Trophoblast cell (in vitro differentiated cells and primary cell): ENCODE measurements at regions not wholly inside any gene's neighbourhood (a gene's known extent, or its start where the extent isn't known, plus 50 kb on each side); places are given as distances from the start of the nearest gene placed in this dataset.

Source experiments
- DNase-seq, 2 donors: peaks; one replicate each; pipeline ENCODE4 v3.0.0-alpha.2; 2016
- H2AFZ ChIP-seq: 2 replicates; pipeline ENCODE4 v1.6.1; 2013; ENCODE audit warnings: low read length, moderate library complexity, mild to moderate bottlenecking; ENCODE audit not compliant: insufficient read depth, poor library complexity
- H2AK5ac ChIP-seq: 2 replicates; pipeline ENCODE4 v1.6.1; 2013; ENCODE audit warnings: mild to moderate bottlenecking, low read length
- H2BK120ac ChIP-seq: 2 replicates; pipeline ENCODE4 v1.6.1; 2013; ENCODE audit warnings: low read length, mild to moderate bottlenecking, moderate library complexity; ENCODE audit not compliant: insufficient read depth, poor library complexity
- H2BK12ac ChIP-seq: 2 replicates; pipeline ENCODE4 v1.6.1; 2013; ENCODE audit warnings: mild to moderate bottlenecking, low read length, moderate library complexity
- H2BK5ac ChIP-seq: 2 replicates; pipeline ENCODE4 v1.6.1; 2013; ENCODE audit warnings: low read length, low read depth, moderate library complexity, mild to moderate bottlenecking; ENCODE audit not compliant: poor library complexity
- H3K14ac ChIP-seq: 2 replicates; pipeline ENCODE4 v1.6.1; 2013; ENCODE audit warnings: mild to moderate bottlenecking, low read length
- H3K18ac ChIP-seq: 2 replicates; pipeline ENCODE4 v1.6.1; 2013; ENCODE audit warnings: mild to moderate bottlenecking, low read length
- H3K23ac ChIP-seq: 2 replicates; pipeline ENCODE4 v1.6.1; 2013; ENCODE audit warnings: low read length
- H3K27ac ChIP-seq: 2 replicates; pipeline ENCODE4 v1.5.1; 2013; ENCODE audit warnings: low read depth, mild to moderate bottlenecking, inconsistent platforms, low read length, moderate library complexity
- H3K27me3 ChIP-seq: 2 replicates; pipeline ENCODE4 v1.6.1; 2013; ENCODE audit warnings: inconsistent platforms, mild to moderate bottlenecking, low read length, moderate library complexity; ENCODE audit not compliant: insufficient read depth
- H3K36me3 ChIP-seq, 2 experiments: 1 replicate in 1 of 2; 2 replicates in 1 of 2; pipeline ENCODE4 v1.6.1; 2013; ENCODE audit warnings: low read length in 2 of 2, mild to moderate bottlenecking in 2 of 2, moderate library complexity in 1 of 2; ENCODE audit not compliant: insufficient read depth in 2 of 2, control insufficient read depth in 1 of 2
- H3K4ac ChIP-seq: 2 replicates; pipeline ENCODE4 v1.6.1; 2013; ENCODE audit warnings: low read depth, mild to moderate bottlenecking, low read length, moderate library complexity
- H3K4me1 ChIP-seq, 2 experiments: 1 replicate in 1 of 2; 2 replicates in 1 of 2; pipeline ENCODE4 v1.6.1; 2013; ENCODE audit warnings: low read length in 2 of 2, mild to moderate bottlenecking in 2 of 2, moderate library complexity in 1 of 2; ENCODE audit not compliant: insufficient read depth in 2 of 2, control insufficient read depth in 1 of 2
- H3K4me2 ChIP-seq: 2 replicates; pipeline ENCODE4 v1.6.1; 2013; ENCODE audit warnings: inconsistent platforms, mild to moderate bottlenecking, low read length, moderate library complexity
- H3K4me3 ChIP-seq: 2 replicates; pipeline ENCODE4 v1.5.1; 2013; ENCODE audit warnings: mild to moderate bottlenecking, low read depth, low read length, inconsistent platforms
- H3K79me1 ChIP-seq: one replicate; pipeline ENCODE4 v1.6.1; 2013; ENCODE audit warnings: low read length
- H3K79me2 ChIP-seq: 2 replicates; pipeline ENCODE4 v1.6.1; 2013; ENCODE audit warnings: low read length, mild to moderate bottlenecking; ENCODE audit not compliant: control insufficient read depth, insufficient read depth, poor library complexity
- H3K9ac ChIP-seq: 2 replicates; pipeline ENCODE4 v1.6.1; 2013; ENCODE audit warnings: mild to moderate bottlenecking, low read length
- H3K9me3 ChIP-seq: 2 replicates; pipeline ENCODE4 v1.6.1; 2013; ENCODE audit warnings: low read depth, mild to moderate bottlenecking, control low read depth, inconsistent platforms, low read length; ENCODE audit not compliant: insufficient read depth
- H4K12ac ChIP-seq: 2 replicates; pipeline ENCODE4 v1.6.1; 2013; ENCODE audit warnings: low read depth, mild to moderate bottlenecking, low read length, moderate library complexity
- H4K8ac ChIP-seq: 2 replicates; pipeline ENCODE4 v1.6.1; 2013; ENCODE audit warnings: low read depth, mild to moderate bottlenecking, low read length, moderate library complexity
- H4K91ac ChIP-seq: one replicate; pipeline ENCODE4 v1.6.1; 2013; ENCODE audit warnings: low read depth, mild to moderate bottlenecking, low read length, moderate library complexity
- WGBS: extraction: QIAGEN DNeasy Blood & Tissue Kit; methylation state at CpG from one replicate; pipeline ENCODE4 v1.1.7; 2013; ENCODE audit warnings: missing lambda C conversion rate; ENCODE audit not compliant: insufficient read length, insufficient coverage; ENCODE audit errors: extremely low coverage; 5-methylcytosine and 5-hydroxymethylcytosine counted together

GRCh38 chr16:51426276-51426675, 275.2 kb upstream of the SALL1 start:
- H2AK5ac ChIP-seq, result no peak overlapping the region
- no peak overlapping the region for H3K4ac ChIP-seq
- H4K12ac ChIP-seq, result no peak overlapping the region
- no CpG with 5 or more reads among the region's 5 CpGs for WGBS
- no peaks in the 10 kb centered on the region for H3K27me3 ChIP-seq
- DNase-seq, result no peak
- H3K14ac ChIP-seq, result no peak overlapping the region
- H3K27ac ChIP-seq, result no peak overlapping the region
- no peak overlapping the region for H2AFZ ChIP-seq
- H2BK5ac ChIP-seq, result no peak overlapping the region
- H3K9me3 ChIP-seq, result no peaks in the 10 kb centered on the region
- H3K9ac ChIP-seq, result no peak overlapping the region
- no peak overlapping the region for H3K4me3 ChIP-seq
- H4K8ac ChIP-seq, result no peak overlapping the region
- H4K91ac ChIP-seq, result no peak overlapping the region
- no peak overlapping the region for H3K4me2 ChIP-seq
- no peak overlapping the region for H3K18ac ChIP-seq
- H2BK12ac ChIP-seq, result no peak overlapping the region
- no peaks in the 10 kb centered on the region for H3K36me3 ChIP-seq
- no peak overlapping the region for H3K23ac ChIP-seq
- H3K4me1 ChIP-seq, result no peaks in the 10 kb centered on the region
- H3K79me2 ChIP-seq, result no peaks in the 10 kb centered on the region
- H2BK120ac ChIP-seq, result no peak overlapping the region
- no peaks in the 10 kb centered on the region for H3K79me1 ChIP-seq

DNA sequence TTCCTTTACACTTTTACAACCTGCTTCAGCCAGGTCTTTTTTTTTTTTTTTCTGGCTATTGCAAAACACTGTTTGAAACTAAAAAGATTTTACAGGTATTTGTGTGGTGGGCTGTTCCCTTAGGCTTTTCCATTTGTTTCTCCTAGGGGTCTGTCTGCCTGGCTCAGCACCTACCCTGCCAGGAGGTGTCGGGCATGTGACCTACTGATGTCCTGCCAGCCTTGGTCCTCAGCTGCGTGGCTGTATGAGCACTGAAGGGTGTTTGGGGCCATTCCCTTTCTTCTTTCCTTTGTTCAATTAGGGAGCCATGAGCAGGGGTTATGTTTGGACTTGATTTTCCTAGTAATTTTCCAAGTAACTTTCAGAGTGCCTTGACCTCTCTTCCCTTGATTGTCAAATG, 269.2 kb upstream of the SALL1 start:
- Histone ChIP-seq H3K4me1 (no peaks in the 10 kb centered on the region), H3K9me3 (peaks cover 2% of the 10 kb centered on the region), H3K36me3 (no peaks in the 10 kb centered on the region), H2BK12ac (no peak overlapping the region), H3K4me2 (no peak overlapping the region), H3K9ac (no peak overlapping the region), H3K18ac (no peak overlapping the region), H3K79me1 (no peaks in the 10 kb centered on the region), H2AFZ (no peak overlapping the region), H4K91ac (no peak overlapping the region), H3K4ac (no peak overlapping the region), H4K12ac (no peak overlapping the region), H3K79me2 (no peaks in the 10 kb centered on the region), H3K27ac (no peak overlapping the region), H4K8ac (no peak overlapping the region), H2BK120ac (no peak overlapping the region), H3K4me3 (no peak overlapping the region), H3K23ac (no peak overlapping the region), H2BK5ac (no peak overlapping the region), H3K27me3 (no peaks in the 10 kb centered on the region), H2AK5ac (no peak overlapping the region), H3K14ac (no peak overlapping the region)
- WGBS, result no CpG with 5 or more reads among the region's 2 CpGs
- no peak for DNase-seq

DNA sequence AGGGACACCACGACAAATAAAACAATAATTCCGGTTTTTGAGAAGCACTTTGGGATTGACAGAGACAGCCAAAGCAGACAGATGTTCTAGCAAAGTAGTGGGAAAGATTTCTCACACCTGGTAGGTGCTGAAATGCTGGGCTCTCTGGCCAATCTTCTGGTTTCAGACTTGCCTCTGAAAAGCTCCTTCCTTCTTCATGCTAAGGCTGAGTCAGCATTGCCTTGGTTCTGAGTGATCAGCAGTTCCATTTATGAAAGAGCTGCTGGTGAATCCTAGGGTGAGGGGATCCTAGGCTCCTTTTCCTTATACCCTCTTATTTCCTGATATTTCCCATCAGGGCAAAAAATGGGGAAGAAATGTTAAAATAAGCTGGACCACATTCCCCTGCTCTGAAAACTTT, 268.7 kb upstream of the SALL1 start:
- H2BK120ac ChIP-seq, result no peak overlapping the region
- H3K36me3 ChIP-seq, result no peaks in the 10 kb centered on the region
- H3K23ac ChIP-seq, result no peak overlapping the region
- no peak overlapping the region for H3K18ac ChIP-seq
- H3K9me3 ChIP-seq, result peaks cover 2% of the 10 kb centered on the region
- no peak overlapping the region for H2AFZ ChIP-seq
- no peak for DNase-seq
- no peaks in the 10 kb centered on the region for H3K79me2 ChIP-seq
- no peak overlapping the region for H3K9ac ChIP-seq
- H3K4ac ChIP-seq, result no peak overlapping the region
- H2BK12ac ChIP-seq, result no peak overlapping the region
- H3K4me3 ChIP-seq, result no peak overlapping the region
- no peak overlapping the region for H3K14ac ChIP-seq
- H4K91ac ChIP-seq, result no peak overlapping the region
- no CpG with 5 or more reads among the region's 2 CpGs for WGBS
- H2BK5ac ChIP-seq, result no peak overlapping the region
- no peak overlapping the region for H3K27ac ChIP-seq
- H4K8ac ChIP-seq, result no peak overlapping the region
- H3K4me1 ChIP-seq, result no peaks in the 10 kb centered on the region
- H2AK5ac ChIP-seq, result no peak overlapping the region
- no peaks in the 10 kb centered on the region for H3K27me3 ChIP-seq
- H4K12ac ChIP-seq, result no peak overlapping the region
- no peak overlapping the region for H3K4me2 ChIP-seq
- H3K79me1 ChIP-seq, result no peaks in the 10 kb centered on the region

GRCh38 chr16:51418258-51418657, 267.2 kb upstream of the SALL1 start:
- no peak overlapping the region for H2BK5ac ChIP-seq
- peaks cover 2% of the 10 kb centered on the region for H3K9me3 ChIP-seq
- H2BK12ac ChIP-seq, result no peak overlapping the region
- H3K27me3 ChIP-seq, result no peaks in the 10 kb centered on the region
- no peak overlapping the region for H2BK120ac ChIP-seq
- no peak overlapping the region for H3K14ac ChIP-seq
- H3K9ac ChIP-seq, result no peak overlapping the region
- no peak overlapping the region for H3K23ac ChIP-seq
- H2AFZ ChIP-seq, result no peak overlapping the region
- no peak overlapping the region for H3K27ac ChIP-seq
- H3K4me2 ChIP-seq, result no peak overlapping the region
- no peak overlapping the region for H3K18ac ChIP-seq
- H3K4ac ChIP-seq, result no peak overlapping the region
- no peak overlapping the region for H2AK5ac ChIP-seq
- no peaks in the 10 kb centered on the region for H3K4me1 ChIP-seq
- WGBS, result no CpG with 5 or more reads among the region's 6 CpGs
- H3K4me3 ChIP-seq, result no peak overlapping the region
- no peaks in the 10 kb centered on the region for H3K36me3 ChIP-seq
- no peaks in the 10 kb centered on the region for H3K79me2 ChIP-seq
- no peak overlapping the region for H4K12ac ChIP-seq
- H3K79me1 ChIP-seq, result no peaks in the 10 kb centered on the region
- no peak overlapping the region for H4K91ac ChIP-seq
- H4K8ac ChIP-seq, result no peak overlapping the region
- no peak for DNase-seq
